OCI-LY1 (cell line): ENCODE measurements at regions not wholly inside any gene's neighbourhood (a gene's known extent, or its start where the extent isn't known, plus 50 kb on each side); places are given as distances from the start of the nearest gene placed in this dataset.

Experiments
- EZH2 ChIP-seq: fragments of 200-600 bp; sonication (generic), shearing (Covaris generic); IDR thresholded peaks from 2 replicates; pipeline ENCODE4 v1.8.0; 2017; ENCODE audit warnings: borderline replicate concordance, mixed run types, mild to moderate bottlenecking, antibody characterized with exemption, low read length, moderate library complexity, mixed read lengths
- TF ChIP-seq, protein P1 (sequence below): fragments of 200-600 bp; sonication (generic), shearing (Covaris generic); IDR thresholded peaks from 2 replicates; pipeline ENCODE4 v1.5.1; 2017; ENCODE audit warnings: mild to moderate bottlenecking, antibody characterized with exemption, low read length, moderate library complexity, mixed read lengths

DNA sequence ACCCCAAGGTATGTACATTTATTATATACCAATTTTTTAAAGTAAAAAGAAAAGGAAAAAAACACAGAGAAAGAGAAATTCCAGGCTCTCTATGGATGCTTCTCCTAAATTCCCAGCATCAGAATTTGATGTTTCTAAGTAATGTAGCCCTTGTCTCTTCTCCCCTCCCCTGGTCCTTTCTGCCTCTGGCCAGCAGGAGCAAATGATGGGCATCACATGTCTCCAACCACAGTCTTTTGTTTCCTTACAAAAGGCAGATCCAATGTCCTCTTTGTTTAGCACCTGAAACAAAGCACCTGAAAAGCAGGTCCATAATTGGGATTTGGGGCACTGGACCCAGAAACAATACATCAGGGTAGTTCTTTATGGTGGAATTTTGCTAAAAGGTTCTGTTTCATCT, 50.4 kb upstream of the APC start:
- TF ChIP-seq, protein P1, sequence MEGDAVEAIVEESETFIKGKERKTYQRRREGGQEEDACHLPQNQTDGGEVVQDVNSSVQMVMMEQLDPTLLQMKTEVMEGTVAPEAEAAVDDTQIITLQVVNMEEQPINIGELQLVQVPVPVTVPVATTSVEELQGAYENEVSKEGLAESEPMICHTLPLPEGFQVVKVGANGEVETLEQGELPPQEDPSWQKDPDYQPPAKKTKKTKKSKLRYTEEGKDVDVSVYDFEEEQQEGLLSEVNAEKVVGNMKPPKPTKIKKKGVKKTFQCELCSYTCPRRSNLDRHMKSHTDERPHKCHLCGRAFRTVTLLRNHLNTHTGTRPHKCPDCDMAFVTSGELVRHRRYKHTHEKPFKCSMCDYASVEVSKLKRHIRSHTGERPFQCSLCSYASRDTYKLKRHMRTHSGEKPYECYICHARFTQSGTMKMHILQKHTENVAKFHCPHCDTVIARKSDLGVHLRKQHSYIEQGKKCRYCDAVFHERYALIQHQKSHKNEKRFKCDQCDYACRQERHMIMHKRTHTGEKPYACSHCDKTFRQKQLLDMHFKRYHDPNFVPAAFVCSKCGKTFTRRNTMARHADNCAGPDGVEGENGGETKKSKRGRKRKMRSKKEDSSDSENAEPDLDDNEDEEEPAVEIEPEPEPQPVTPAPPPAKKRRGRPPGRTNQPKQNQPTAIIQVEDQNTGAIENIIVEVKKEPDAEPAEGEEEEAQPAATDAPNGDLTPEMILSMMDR: no peak
- TF ChIP-seq EZH2: no peak
